K562 (cell line): ENCODE measurements at regions not wholly inside any gene's neighbourhood (a gene's known extent, or its start where the extent isn't known, plus 50 kb on each side); places are given as distances from the start of the nearest gene placed in this dataset.

Source experiments
- ATAC-seq: fragments of 200-7000 bp; cut with Tn5 transposase; 3 replicates; pipeline ENCODE4 v1.9.1; 2020; ENCODE audit warnings: moderate library complexity
- BruUV-seq: library from RNA; stranded (reverse); fragments of 400-500 nt; replicated peaks from 2 replicates; lab custom pipeline; 2021; lab: Mats Ljungman, UMichigan
- CTCF ChIA-PET: fragments of 300-600 bp; formaldehyde crosslinking; extraction: SDS; loops from one replicate; lab custom pipeline; 2021; ENCODE audit warnings: low intra/inter-chr PET ratio; lab: Yijun Ruan, JAX
- POLR2A ChIA-PET: fragments of 300-600, 350-650 bp; sonication (Branson Sonifier 250); formaldehyde crosslinking; extraction: SDS; loops from one replicate; lab custom pipeline; 2021; ENCODE audit warnings: antibody characterized with exemption, inconsistent platforms; lab: Yijun Ruan, JAX
- DNase-seq, 4 experiments: peaks; one replicate each; pipeline versions ENCODE4 v3.0.0 to v3.0.0-alpha.2; 2011 to 2018; ENCODE audit warnings: low spot score in 3 of 4, mixed read lengths in 3 of 4; ENCODE audit errors: extremely low read depth in 1 of 4
- FAIRE-seq: peaks from 2 replicates; lab custom pipeline; 2011; peaks lifted over from hg19 to GRCh38; lab: Jason Lieb, UNC
- H2AFZ ChIP-seq: 2 replicates; pipeline ENCODE4 v1.6.0; 2011; ENCODE audit warnings: low read depth, low read length, control low read depth, inconsistent platforms
- H3K27ac ChIP-seq: fragments of 200-600 bp; 3 replicates; pipeline ENCODE4 v1.8.0; 2011; ENCODE audit warnings: low read depth, mild to moderate bottlenecking, control low read depth, inconsistent platforms, low read length, moderate library complexity, mixed read lengths; ENCODE audit errors: extremely low read depth
- H3K27me3 ChIP-seq, 2 experiments: fragments of 300-600 bp in 1 of 2; 2 replicates in 1 of 2; 3 replicates in 1 of 2; pipeline versions ENCODE4 v1.6.0 to v1.8.0; 2011; ENCODE audit warnings: inconsistent platforms in 2 of 2, low read length in 2 of 2, mild to moderate bottlenecking in 1 of 2, mixed read lengths in 1 of 2, moderate library complexity in 1 of 2; ENCODE audit not compliant: control insufficient read depth in 2 of 2, insufficient read depth in 2 of 2
- H3K36me3 ChIP-seq: fragments of 300-600 bp; 3 replicates; pipeline ENCODE4 v1.8.0; 2011; ENCODE audit warnings: mild to moderate bottlenecking, low read length, inconsistent platforms; ENCODE audit not compliant: control insufficient read depth, insufficient read depth
- H3K4me1 ChIP-seq, 2 experiments: fragments of 200-600 bp in 1 of 2; replicated peaks in 1 of 2; 2 replicates in 1 of 2; 3 replicates in 1 of 2; pipeline versions ENCODE4 v1.5.1 to v1.8.0; 2011; ENCODE audit warnings: inconsistent platforms in 2 of 2, low read length in 2 of 2, mild to moderate bottlenecking in 1 of 2, mixed read lengths in 1 of 2, moderate library complexity in 1 of 2; ENCODE audit not compliant: control insufficient read depth in 2 of 2, insufficient read depth in 2 of 2
- H3K4me2 ChIP-seq: 2 replicates; pipeline ENCODE4 v1.6.1; 2011; ENCODE audit warnings: low read length, control low read depth, inconsistent platforms, mixed read lengths; ENCODE audit not compliant: insufficient read depth
- H3K4me3 ChIP-seq: fragments of 200-600 bp; sonication (generic), shearing (Covaris generic); 2 replicates; pipeline ENCODE4 v1.5.1; 2016; ENCODE audit warnings: control low read depth, inconsistent platforms
- H3K79me2 ChIP-seq: fragments of 200-600 bp; 3 replicates; pipeline ENCODE4 v1.8.0; 2011; ENCODE audit warnings: low read length, inconsistent platforms; ENCODE audit not compliant: control insufficient read depth, insufficient read depth
- H3K9ac ChIP-seq, 2 experiments: 2 replicates each; pipeline versions ENCODE4 v1.6.0 to v1.6.1; 2011; ENCODE audit warnings: low read depth in 2 of 2, low read length in 2 of 2, control low read depth in 1 of 2, inconsistent platforms in 1 of 2, mild to moderate bottlenecking in 1 of 2, mixed read lengths in 1 of 2; ENCODE audit not compliant: insufficient read depth in 1 of 2
- H3K9me1 ChIP-seq: one replicate; pipeline ENCODE4 v1.6.0; 2011; ENCODE audit warnings: inconsistent platforms, mild to moderate bottlenecking, low read length, moderate library complexity; ENCODE audit not compliant: control insufficient read depth, insufficient read depth
- H3K9me3 ChIP-seq: replicated peaks from 2 replicates; pipeline ENCODE4 v1.5.1; 2011; ENCODE audit warnings: low read depth, low read length, inconsistent platforms; ENCODE audit not compliant: control insufficient read depth, insufficient read depth
- H4K20me1 ChIP-seq: replicated peaks from 2 replicates; pipeline ENCODE4 v1.6.1; 2011; ENCODE audit warnings: low read length, inconsistent platforms, mixed read lengths; ENCODE audit not compliant: control insufficient read depth, insufficient read depth
- ATF2 ChIP-seq: sonication (generic); formaldehyde crosslinking; IDR thresholded peaks from 2 replicates; pipeline ENCODE4 v1.8.1; 2022; ENCODE audit warnings: missing genetic modification reagents
- FOXA1 ChIP-seq: fragments of 450-650 bp; IDR thresholded peaks from 2 replicates; pipeline ENCODE4 v1.6.1; 2016; ENCODE audit warnings: mild to moderate bottlenecking, borderline replicate concordance
- HMGXB4 ChIP-seq: sonication (generic); formaldehyde crosslinking; IDR thresholded peaks from 2 replicates; pipeline ENCODE4 v1.8.1; 2023; ENCODE audit warnings: mild to moderate bottlenecking, missing genetic modification reagents
- NR2F6 ChIP-seq: fragments of 450-650 bp; formaldehyde crosslinking; IDR thresholded peaks from 2 replicates; pipeline ENCODE4 v1.4.0; 2020; ENCODE audit warnings: mild to moderate bottlenecking
- SETDB1 ChIP-seq: IDR thresholded peaks from one replicate; pipeline ENCODE4 v1.6.1; 2012; ENCODE audit warnings: low read length, control low read depth, inconsistent platforms
- TEAD1 ChIP-seq, 2 experiments: fragments of 450-650 bp in 1 of 2; sonication (generic) in 1 of 2; formaldehyde crosslinking; IDR thresholded peaks; 2 replicates each; pipeline versions ENCODE4 v1.4.0 to v1.8.0; 2020 to 2022; ENCODE audit warnings: mild to moderate bottlenecking in 2 of 2, missing genetic modification reagents in 1 of 2
- TSHZ1 ChIP-seq: fragments of 250-450 bp; sonication (Bioruptor Pico); IDR thresholded peaks from 2 replicates; pipeline ENCODE4 v1.4.0; 2020; ENCODE audit warnings: mild to moderate bottlenecking, moderate library complexity
- ZNF134 ChIP-seq: fragments of 250-450 bp; sonication (Bioruptor Pico); conservative IDR thresholded peaks from 2 replicates; pipeline ENCODE4 v1.4.0; 2020
- WGBS: fragments of 100-300 bp; shearing (Covaris generic); methylation state at CpG from one replicate; pipeline ENCODE4 v1.1.6; 2016; ENCODE audit warnings: low coverage, mixed read lengths; ENCODE audit not compliant: insufficient coverage; ENCODE audit errors: missing lambda C conversion rate; 5-methylcytosine and 5-hydroxymethylcytosine counted together
- in situ Hi-C: fragments of 300-500 bp; cut with MboI; formaldehyde crosslinking; loops from 4 replicates; pipeline ENCODE4 v1.15.0; 2018; ENCODE audit warnings: inconsistent platforms, mixed read lengths
- intact Hi-C: fragments of 100-400 bp; cut with micrococcal nuclease; formaldehyde crosslinking; loops from 2 replicates; pipeline ENCODE4 v1.14.2; 2022

- in situ Hi-C loops (no loop called here), intact Hi-C loops (no loop called here)
- BruUV-seq = no TSS peak
- no peak for FAIRE-seq
- WGBS = 0% methylated on average over 5 of the region's 5 CpGs
- no peaks in the 10 kb centered on the region for H3K79me2 ChIP-seq
- H4K20me1 ChIP-seq = no peaks in the 10 kb centered on the region
- H3K9me3 ChIP-seq = no peaks in the 10 kb centered on the region
- ChIA-PET CTCF (no interaction called here), POLR2A (no interaction called here)
- H3K4me2 ChIP-seq = no peak overlapping the region
- no peak overlapping the region for H3K4me3 ChIP-seq
- no peak for ATAC-seq
- no peaks in the 10 kb centered on the region for H3K4me1 ChIP-seq
- H3K27me3 ChIP-seq = no peaks in the 10 kb centered on the region
- H3K9me1 ChIP-seq = no peaks in the 10 kb centered on the region
- TF ChIP-seq TEAD1 (CRISPR knock-in tag; IDR thresholded peaks at IDR 0.05) (no peak), ATF2 (CRISPR knock-in tag) (no peak), HMGXB4 (no peak), ZNF134 (CRISPR knock-in tag) (no peak), SETDB1 (no peak), TSHZ1 (no peak), FOXA1 (no peak), NR2F6 (CRISPR knock-in tag) (no peak)
- no peak overlapping the region for H3K27ac ChIP-seq
- no peaks in the 10 kb centered on the region for H3K36me3 ChIP-seq
- no peak overlapping the region for H3K9ac ChIP-seq
- no peak overlapping the region for H2AFZ ChIP-seq
- no peak for DNase-seq
Observed at GRCh38 chr2:6730649-6731532, 134.8 kb downstream of the CMPK2 start.
